Activated CD4-positive, alpha-beta memory T cell treated with anti-CD3 and anti-CD28 coated beads, Interleukin-2, amount 10 ng/mL, durations not matched to agents 7 days and 5 days (primary cell): ENCODE measurements at regions not wholly inside any gene's neighbourhood (a gene's known extent, or its start where the extent isn't known, plus 50 kb on each side); places are given as distances from the start of the nearest gene placed in this dataset.
"Not testable (repeated sequence)": the region's sequence is repeated elsewhere in the genome, so short reads cannot be mapped to it uniquely, and the experiment has no call there.

Source experiments
- CTCF ChIA-PET: fragments of 350-600 bp; sonication (Branson Sonifier 250); formaldehyde crosslinking; loops from one replicate; lab custom pipeline; 2021; ENCODE audit warnings: antibody characterized with exemption, inconsistent platforms; lab: Charles Lee
- POLR2A ChIA-PET: fragments of 350-600 bp; sonication (Branson Sonifier 250); formaldehyde crosslinking; loops from one replicate; lab custom pipeline; 2021; ENCODE audit warnings: antibody characterized with exemption; lab: Charles Lee
- DNase-seq: peaks from one replicate; pipeline ENCODE4 v3.0.0-alpha.2; 2020
- H3K27ac Mint-ChIP-seq: one replicate; pipeline ENCODE4 v1.8.0; 2021; ENCODE audit warnings: mild to moderate bottlenecking, mixed read lengths
- H3K27me3 Mint-ChIP-seq: one replicate; pipeline ENCODE4 v1.8.0; 2021; ENCODE audit warnings: mixed read lengths
- H3K36me3 Mint-ChIP-seq: one replicate; pipeline ENCODE4 v1.8.0; 2021; ENCODE audit warnings: low read depth, mixed read lengths
- H3K4me1 Mint-ChIP-seq: one replicate; pipeline ENCODE4 v1.8.0; 2021; ENCODE audit warnings: mixed read lengths
- H3K4me3 Mint-ChIP-seq: one replicate; pipeline ENCODE4 v1.8.0; 2021; ENCODE audit warnings: mild to moderate bottlenecking, mixed read lengths
- H3K9me3 Mint-ChIP-seq: one replicate; pipeline ENCODE4 v1.8.0; 2021; ENCODE audit warnings: mixed read lengths

- no peak for DNase-seq
- no peaks in the 10 kb centered on the region for H3K9me3 Mint-ChIP-seq
- H3K27ac Mint-ChIP-seq, result no peak overlapping the region
- ChIA-PET CTCF (no interaction called here), POLR2A (no interaction called here)
- no peaks in the 10 kb centered on the region for H3K27me3 Mint-ChIP-seq
- no peak overlapping the region for H3K4me3 Mint-ChIP-seq
- no peaks in the 10 kb centered on the region for H3K4me1 Mint-ChIP-seq
- H3K36me3 Mint-ChIP-seq, result no peaks in the 10 kb centered on the region
Observed at GRCh38 chr3:165716592-165716991, 120.6 kb downstream of the BCHE start.

- DNase-seq, result no peak
- no peaks in the 10 kb centered on the region for H3K27me3 Mint-ChIP-seq
Observed at GRCh38 chr3:165713479-165713878, 123.7 kb downstream of the BCHE start.

GRCh38 chr3:165712382-165712781 is 124.8 kb downstream of the BCHE start:
- ChIA-PET CTCF (no interaction called here), POLR2A (no interaction called here)
- H3K4me3 Mint-ChIP-seq, result no peak overlapping the region
- H3K27ac Mint-ChIP-seq, result no peak overlapping the region
- H3K36me3 Mint-ChIP-seq, result no peaks in the 10 kb centered on the region
- DNase-seq, result no peak
- H3K4me1 Mint-ChIP-seq, result no peaks in the 10 kb centered on the region
- no peaks in the 10 kb centered on the region for H3K9me3 Mint-ChIP-seq
- no peaks in the 10 kb centered on the region for H3K27me3 Mint-ChIP-seq

More at GRCh38 chr3:165713479-165713878, 123.7 kb downstream of the BCHE start:
- Mint-ChIP-seq H3K36me3 (no peaks in the 10 kb centered on the region), H3K4me3 (no peak overlapping the region), H3K4me1 (no peaks in the 10 kb centered on the region), H3K9me3 (no peaks in the 10 kb centered on the region), H3K27ac (no peak overlapping the region)
- CTCF ChIA-PET, result no interaction called here
- POLR2A ChIA-PET, result no interaction called here

DNA sequence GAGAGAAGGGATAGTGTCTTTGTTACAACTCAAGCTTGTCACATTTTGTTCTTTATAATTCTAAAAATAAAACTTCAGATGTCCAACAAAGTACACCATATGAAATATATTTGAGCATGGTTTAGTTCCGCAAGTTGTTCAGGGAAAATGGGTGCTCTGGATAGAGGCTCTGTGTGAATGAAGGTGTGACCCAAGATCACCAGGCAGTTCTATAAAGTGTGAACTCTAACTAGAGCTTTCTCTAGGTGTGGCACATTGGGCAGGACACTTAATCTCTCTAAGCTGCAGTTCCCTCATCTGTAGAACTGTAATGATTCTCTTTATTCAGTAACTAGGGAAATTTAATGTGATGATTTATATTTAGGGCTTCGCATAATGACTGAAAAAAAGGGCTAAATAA is 139.3 kb downstream of the BCHE start:
- ChIA-PET CTCF (no interaction called here), POLR2A (no interaction called here)
- Mint-ChIP-seq H3K4me1 (no peaks in the 10 kb centered on the region), H3K36me3 (no peaks in the 10 kb centered on the region), H3K27me3 (no peaks in the 10 kb centered on the region), H3K27ac (no peak overlapping the region), H3K9me3 (peaks cover 2% of the 10 kb centered on the region), H3K4me3 (no peak overlapping the region)
- DNase-seq, result no peak

- CTCF ChIA-PET, result no interaction called here
- DNase-seq, result no peak
Observed at GRCh38 chr3:165696496-165696895, 140.7 kb downstream of the BCHE start.

DNA sequence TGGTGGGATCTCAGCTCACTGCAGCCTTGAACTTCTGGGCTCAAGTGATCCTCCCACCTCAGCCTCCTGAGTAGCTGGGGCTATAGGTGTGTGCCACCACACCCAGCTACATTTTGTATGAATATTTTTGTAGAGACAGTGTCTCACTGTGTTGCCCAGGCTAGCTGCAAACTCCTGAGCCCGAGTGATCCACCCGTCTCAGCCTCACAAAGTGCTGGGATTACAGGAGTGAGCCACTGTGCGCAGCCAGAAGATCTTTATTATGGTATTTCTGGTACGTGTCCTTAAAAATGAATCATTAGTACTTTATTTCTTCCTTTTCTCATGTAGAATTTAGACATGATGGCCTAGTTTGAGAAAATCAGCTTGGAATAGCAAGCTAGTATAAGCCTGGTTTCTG is 153.3 kb downstream of the BCHE start:
- CTCF ChIA-PET, result no interaction called here
- no peaks in the 10 kb centered on the region for H3K27me3 Mint-ChIP-seq
- no peaks in the 10 kb centered on the region for H3K36me3 Mint-ChIP-seq
- no peak for DNase-seq
- no peak overlapping the region for H3K4me3 Mint-ChIP-seq
- H3K9me3 Mint-ChIP-seq, result no peaks in the 10 kb centered on the region
- H3K4me1 Mint-ChIP-seq, result no peaks in the 10 kb centered on the region
- POLR2A ChIA-PET, result no interaction called here
- H3K27ac Mint-ChIP-seq, result no peak overlapping the region

More at GRCh38 chr3:165696496-165696895, 140.7 kb downstream of the BCHE start:
- no peaks in the 10 kb centered on the region for H3K27me3 Mint-ChIP-seq
- no peak overlapping the region for H3K4me3 Mint-ChIP-seq
- POLR2A ChIA-PET, result no interaction called here
- no peak overlapping the region for H3K27ac Mint-ChIP-seq
- H3K36me3 Mint-ChIP-seq, result no peaks in the 10 kb centered on the region
- H3K4me1 Mint-ChIP-seq, result no peaks in the 10 kb centered on the region
- H3K9me3 Mint-ChIP-seq, result peaks cover 6% of the 10 kb centered on the region

DNA sequence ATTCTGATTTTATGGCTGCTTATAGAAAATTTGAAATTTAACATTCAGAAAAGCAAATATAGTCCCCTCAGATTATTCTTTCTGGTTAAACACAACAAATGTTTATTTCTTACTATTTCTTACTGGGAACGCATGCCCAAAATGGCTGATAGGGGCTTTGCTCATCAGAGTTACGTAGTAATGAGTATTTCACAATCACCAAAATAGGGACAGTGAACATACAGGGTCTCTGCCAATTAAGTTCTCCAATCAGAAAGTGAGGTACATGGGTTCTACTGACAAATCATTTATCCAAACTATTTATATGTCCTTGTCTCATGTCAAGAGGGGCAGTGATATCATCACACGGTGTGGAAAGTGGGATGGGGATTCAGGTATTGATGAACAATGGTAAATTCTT is 154.5 kb downstream of the BCHE start:
- ChIA-PET CTCF (no interaction called here), POLR2A (no interaction called here)
- Mint-ChIP-seq H3K36me3 (no peaks in the 10 kb centered on the region), H3K4me1 (no peaks in the 10 kb centered on the region), H3K4me3 (no peak overlapping the region), H3K27ac (no peak overlapping the region), H3K27me3 (no peaks in the 10 kb centered on the region), H3K9me3 (no peaks in the 10 kb centered on the region)
- no peak for DNase-seq

DNA sequence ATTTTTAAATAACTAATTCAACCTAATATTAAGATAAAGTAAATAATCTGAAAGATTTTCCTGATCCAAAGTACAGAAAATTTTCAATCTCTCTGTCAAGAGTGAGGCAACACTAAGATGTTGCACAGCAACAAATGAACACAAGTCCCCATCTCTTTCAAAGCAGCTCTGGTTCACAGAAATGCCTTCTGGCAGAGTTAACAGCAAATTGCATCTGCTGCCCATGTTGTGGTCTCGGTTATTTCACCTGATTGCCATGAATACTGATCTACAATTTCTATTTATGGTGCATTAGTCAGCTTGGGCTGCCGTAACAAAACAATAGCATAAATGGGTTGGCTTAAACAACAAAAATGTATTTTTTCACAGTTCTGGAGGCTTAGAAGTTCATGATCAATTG is 167.3 kb downstream of the BCHE start:
- Mint-ChIP-seq H3K27ac (no peak overlapping the region), H3K4me1 (no peaks in the 10 kb centered on the region), H3K27me3 (no peaks in the 10 kb centered on the region), H3K4me3 (no peak overlapping the region), H3K36me3 (no peaks in the 10 kb centered on the region), H3K9me3 (peaks cover 8% of the 10 kb centered on the region)
- ChIA-PET POLR2A (no interaction called here), CTCF (no interaction called here)
- DNase-seq, result no peak

GRCh38 chr3:165669504-165669903 is 167.7 kb downstream of the BCHE start:
- no peak for DNase-seq

DNA sequence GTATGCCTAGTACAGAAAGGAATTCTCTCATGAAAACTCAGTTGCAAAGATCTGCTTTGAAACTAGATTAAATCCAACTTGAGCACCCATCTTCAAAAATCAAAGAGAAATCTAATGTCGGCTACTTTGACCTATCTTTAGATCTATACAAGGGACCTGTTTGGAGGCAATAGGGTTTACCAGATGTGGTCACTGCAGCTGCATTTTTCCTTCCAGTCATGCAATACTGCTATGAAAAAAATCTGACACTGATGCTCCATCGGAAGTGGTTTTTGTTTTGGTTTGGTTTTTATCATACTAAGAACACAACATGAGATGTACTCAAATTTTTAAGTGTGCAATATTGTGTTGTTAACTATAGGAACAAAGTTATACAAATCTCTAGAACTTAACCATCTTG is 169.5 kb downstream of the BCHE start:
- Mint-ChIP-seq H3K4me3 (no peak overlapping the region), H3K36me3 (no peaks in the 10 kb centered on the region), H3K27me3 (no peaks in the 10 kb centered on the region), H3K9me3 (peaks cover 2% of the 10 kb centered on the region), H3K4me1 (no peaks in the 10 kb centered on the region), H3K27ac (no peak overlapping the region)
- DNase-seq, result no peak
- CTCF ChIA-PET, result interaction anchor here (0.6 kb wide), 1 partner anchor 470 kb away, joined by 4 read pairs; no protein-coding TSS in a partner anchor
- POLR2A ChIA-PET, result no interaction called here

More at GRCh38 chr3:165669504-165669903, 167.7 kb downstream of the BCHE start:
- Mint-ChIP-seq H3K36me3 (no peaks in the 10 kb centered on the region), H3K4me1 (no peaks in the 10 kb centered on the region), H3K9me3 (peaks cover 5% of the 10 kb centered on the region), H3K27me3 (no peaks in the 10 kb centered on the region), H3K27ac (no peak overlapping the region), H3K4me3 (no peak overlapping the region)
- CTCF ChIA-PET, result no interaction called here
- POLR2A ChIA-PET, result no interaction called here

DNA sequence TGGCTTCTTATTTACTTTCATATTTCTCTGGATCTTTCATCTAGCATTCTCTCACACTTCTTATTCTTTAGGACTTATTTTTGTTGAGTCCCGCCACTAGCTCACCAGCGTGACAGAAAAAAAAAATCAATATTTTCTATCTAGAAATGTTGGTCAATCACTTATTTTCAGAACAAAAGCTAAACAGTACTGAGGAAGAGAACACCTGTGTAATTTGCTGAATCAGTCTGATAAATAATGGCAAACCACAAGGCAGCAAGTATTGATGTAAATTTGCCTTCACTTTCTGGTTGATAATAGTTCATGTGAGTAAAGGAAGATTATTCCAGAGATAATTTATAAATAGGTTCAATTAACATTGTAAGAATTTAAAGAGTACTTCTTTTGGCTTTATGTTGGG is 179.2 kb downstream of the BCHE start:
- H3K4me1 Mint-ChIP-seq, result no peaks in the 10 kb centered on the region
- no peak overlapping the region for H3K27ac Mint-ChIP-seq
- no peak for DNase-seq
- peaks cover 7% of the 10 kb centered on the region for H3K9me3 Mint-ChIP-seq
- POLR2A ChIA-PET, result no interaction called here
- no peak overlapping the region for H3K4me3 Mint-ChIP-seq
- H3K36me3 Mint-ChIP-seq, result no peaks in the 10 kb centered on the region
- CTCF ChIA-PET, result no interaction called here
- H3K27me3 Mint-ChIP-seq, result no peaks in the 10 kb centered on the region

- ChIA-PET POLR2A (no interaction called here), CTCF (no interaction called here)
- no peaks in the 10 kb centered on the region for H3K4me1 Mint-ChIP-seq
- DNase-seq, result no peak
- H3K27me3 Mint-ChIP-seq, result no peaks in the 10 kb centered on the region
- no peak overlapping the region for H3K27ac Mint-ChIP-seq
- H3K36me3 Mint-ChIP-seq, result no peaks in the 10 kb centered on the region
- H3K4me3 Mint-ChIP-seq, result no peak overlapping the region
- peaks cover 3% of the 10 kb centered on the region for H3K9me3 Mint-ChIP-seq
Observed at GRCh38 chr3:165653130-165653778, 184.0 kb downstream of the BCHE start.

DNA sequence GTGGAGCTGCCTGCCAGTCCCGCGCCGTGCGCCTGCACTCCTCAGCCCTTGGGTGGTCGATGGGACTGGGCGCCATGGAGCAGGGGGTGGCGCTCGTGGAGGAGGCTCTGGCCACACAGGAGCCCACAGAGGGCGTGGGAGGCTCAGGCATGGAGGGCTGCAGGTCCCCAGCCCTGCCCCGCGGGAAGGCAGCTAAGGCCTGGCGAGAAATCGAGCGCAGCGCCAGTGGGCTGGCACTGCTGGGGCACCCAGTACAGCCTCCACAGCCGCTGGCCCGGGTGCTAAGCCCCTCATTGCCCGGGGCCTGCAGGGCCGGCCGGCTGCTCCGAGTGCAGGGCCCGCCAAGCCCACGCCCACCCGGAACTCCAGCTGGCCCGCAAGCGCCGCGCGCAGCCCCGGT is 187.9 kb downstream of the BCHE start:
- H3K4me3 Mint-ChIP-seq, DNase-seq, H3K27me3 Mint-ChIP-seq, H3K9me3 Mint-ChIP-seq, CTCF ChIA-PET, H3K27ac Mint-ChIP-seq, H3K36me3 Mint-ChIP-seq, H3K4me1 Mint-ChIP-seq, POLR2A ChIA-PET: not testable (repeated sequence)

- DNase-seq, result no peak
- H3K27ac Mint-ChIP-seq, result no peak overlapping the region
- peaks cover 4% of the 10 kb centered on the region for H3K9me3 Mint-ChIP-seq
- H3K4me1 Mint-ChIP-seq, result no peaks in the 10 kb centered on the region
- ChIA-PET CTCF (no interaction called here), POLR2A (no interaction called here)
- H3K27me3 Mint-ChIP-seq, result no peaks in the 10 kb centered on the region
- no peak overlapping the region for H3K4me3 Mint-ChIP-seq
- H3K36me3 Mint-ChIP-seq, result no peaks in the 10 kb centered on the region
Observed at GRCh38 chr3:165645191-165645590, 192.0 kb downstream of the BCHE start.
